Esophagus muscularis mucosa (tissue), 4 donors: ENCODE measurements at regions not wholly inside any gene's neighbourhood (a gene's known extent, or its start where the extent isn't known, plus 50 kb on each side); places are given as distances from the start of the nearest gene placed in this dataset.

Source experiments
- EP300 ChIP-seq: sonication (generic); formaldehyde crosslinking; IDR thresholded peaks from one replicate; pipeline ENCODE4 v1.6.1; 2017; ENCODE audit warnings: antibody characterized with exemption
- POLR2A ChIP-seq: fragments of 450-650 bp; IDR thresholded peaks from one replicate; pipeline ENCODE4 v1.6.1; 2017; ENCODE audit warnings: antibody characterized with exemption, moderate library complexity, mild to moderate bottlenecking, low read depth
- POLR2AphosphoS5 ChIP-seq, 2 donors: sonication (generic); formaldehyde crosslinking; IDR thresholded peaks; one replicate each; pipeline ENCODE4 v1.6.1; 2017; ENCODE audit warnings: antibody characterized with exemption in 2 of 2
- TF ChIP-seq, protein P1 (sequence below), 3 experiments: fragments of 200-600 bp in 2 of 3; fragments of 450-650 bp in 1 of 3; sonication (generic) in 2 of 3; IDR thresholded peaks; one replicate each; pipeline ENCODE4 v1.5.1; 2017 to 2019; ENCODE audit warnings: antibody characterized with exemption in 3 of 3, mild to moderate bottlenecking in 2 of 3, moderate library complexity in 1 of 3

DNA sequence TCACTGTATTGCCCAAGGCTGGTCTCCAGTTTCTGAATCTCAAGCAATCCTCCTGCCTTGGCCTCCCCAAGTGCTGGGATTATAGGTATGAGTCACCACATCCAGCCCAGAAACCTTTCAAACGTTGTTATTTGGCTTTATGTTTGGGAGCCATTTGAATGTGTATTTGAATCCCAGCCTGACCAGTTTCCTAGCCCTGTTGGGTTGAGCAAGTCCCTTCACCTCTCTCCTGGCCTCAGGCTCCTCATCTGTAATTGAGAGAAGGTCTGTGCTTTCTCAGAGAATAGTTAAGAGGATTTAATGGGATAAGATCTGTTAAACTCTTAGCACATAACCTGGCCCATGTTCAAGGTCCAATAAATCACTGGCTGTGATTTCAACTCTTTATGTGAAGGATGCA, 385.8 kb upstream of the RBFOX1 start:
- TF ChIP-seq, protein P1, sequence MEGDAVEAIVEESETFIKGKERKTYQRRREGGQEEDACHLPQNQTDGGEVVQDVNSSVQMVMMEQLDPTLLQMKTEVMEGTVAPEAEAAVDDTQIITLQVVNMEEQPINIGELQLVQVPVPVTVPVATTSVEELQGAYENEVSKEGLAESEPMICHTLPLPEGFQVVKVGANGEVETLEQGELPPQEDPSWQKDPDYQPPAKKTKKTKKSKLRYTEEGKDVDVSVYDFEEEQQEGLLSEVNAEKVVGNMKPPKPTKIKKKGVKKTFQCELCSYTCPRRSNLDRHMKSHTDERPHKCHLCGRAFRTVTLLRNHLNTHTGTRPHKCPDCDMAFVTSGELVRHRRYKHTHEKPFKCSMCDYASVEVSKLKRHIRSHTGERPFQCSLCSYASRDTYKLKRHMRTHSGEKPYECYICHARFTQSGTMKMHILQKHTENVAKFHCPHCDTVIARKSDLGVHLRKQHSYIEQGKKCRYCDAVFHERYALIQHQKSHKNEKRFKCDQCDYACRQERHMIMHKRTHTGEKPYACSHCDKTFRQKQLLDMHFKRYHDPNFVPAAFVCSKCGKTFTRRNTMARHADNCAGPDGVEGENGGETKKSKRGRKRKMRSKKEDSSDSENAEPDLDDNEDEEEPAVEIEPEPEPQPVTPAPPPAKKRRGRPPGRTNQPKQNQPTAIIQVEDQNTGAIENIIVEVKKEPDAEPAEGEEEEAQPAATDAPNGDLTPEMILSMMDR (IDR thresholded peaks at IDR 0.05) = no peak
- TF ChIP-seq POLR2A (no peak), POLR2AphosphoS5 (IDR thresholded peaks at IDR 0.05) (no peak), EP300 (no peak)
